RPMI7951 (cell line): ENCODE measurements at regions not wholly inside any gene's neighbourhood (a gene's known extent, or its start where the extent isn't known, plus 50 kb on each side); places are given as distances from the start of the nearest gene placed in this dataset.

Source experiments
- DNase-seq: peaks from one replicate; pipeline ENCODE4 v3.0.0-alpha.2; 2012; ENCODE audit warnings: low read depth

- DNase-seq = peak; percentile 67
Observed at GRCh38 chr15:58269455-58270414, 131.6 kb downstream of the AQP9 start.

- no peak for DNase-seq
Observed at GRCh38 chr15:58271410-58271809, 133.2 kb downstream of the AQP9 start.

- no peak for DNase-seq
Observed at GRCh38 chr15:58273104-58273503, 134.9 kb downstream of the AQP9 start.

GRCh38 chr15:58274885-58275284 is 136.7 kb downstream of the AQP9 start:
- DNase-seq = no peak

DNA sequence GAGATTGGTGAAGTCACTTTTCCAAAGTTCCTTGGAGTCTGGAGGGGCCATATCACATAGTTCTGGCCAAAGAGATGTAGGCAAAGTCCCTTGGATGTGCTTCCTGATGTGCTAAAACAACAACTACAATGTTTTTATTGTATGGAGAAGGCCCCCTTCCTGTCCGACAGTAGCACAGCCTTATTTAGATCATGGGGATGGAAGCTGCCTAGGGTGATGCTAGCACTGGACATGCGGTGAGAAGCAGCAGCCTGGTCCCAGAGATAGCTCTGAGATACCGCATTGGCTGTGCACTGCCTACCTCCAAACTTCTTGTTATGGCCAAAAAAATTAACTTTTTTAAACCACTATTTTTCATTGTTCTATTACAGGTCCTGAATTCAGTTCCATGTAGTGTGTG is 137.6 kb downstream of the AQP9 start:
- no peak for DNase-seq

GRCh38 chr15:58276924-58277323 is 138.7 kb downstream of the AQP9 start:
- no peak for DNase-seq

DNA sequence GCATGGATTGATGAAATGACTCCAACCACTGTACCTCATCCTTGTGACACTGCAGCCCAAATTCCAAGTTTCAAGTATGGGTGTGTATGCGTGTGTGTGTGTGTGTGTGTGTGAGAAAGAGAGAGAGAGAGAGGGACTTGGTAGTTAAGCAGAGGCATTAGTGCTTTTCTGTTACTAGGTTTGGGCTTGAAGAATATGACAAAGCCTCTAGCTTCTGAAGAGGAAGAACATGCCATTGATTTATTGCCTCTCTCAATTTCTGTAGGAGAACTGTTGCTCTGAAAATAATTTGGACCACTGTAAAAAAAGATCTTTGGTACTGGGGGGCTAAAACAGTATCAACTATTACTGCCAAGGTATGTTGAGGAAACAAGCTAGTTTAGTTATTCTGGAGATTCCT is 139.2 kb downstream of the AQP9 start:
- DNase-seq = no peak

GRCh38 chr15:58279106-58279505 is 140.9 kb downstream of the AQP9 start:
- DNase-seq = no peak

- no peak for DNase-seq
Observed at GRCh38 chr15:58279654-58280053, 141.5 kb downstream of the AQP9 start.

- no peak for DNase-seq
Observed at GRCh38 chr15:58282060-58282708, 144.0 kb downstream of the AQP9 start.

GRCh38 chr15:58283302-58283701 is 145.1 kb downstream of the AQP9 start:
- no peak for DNase-seq

DNA sequence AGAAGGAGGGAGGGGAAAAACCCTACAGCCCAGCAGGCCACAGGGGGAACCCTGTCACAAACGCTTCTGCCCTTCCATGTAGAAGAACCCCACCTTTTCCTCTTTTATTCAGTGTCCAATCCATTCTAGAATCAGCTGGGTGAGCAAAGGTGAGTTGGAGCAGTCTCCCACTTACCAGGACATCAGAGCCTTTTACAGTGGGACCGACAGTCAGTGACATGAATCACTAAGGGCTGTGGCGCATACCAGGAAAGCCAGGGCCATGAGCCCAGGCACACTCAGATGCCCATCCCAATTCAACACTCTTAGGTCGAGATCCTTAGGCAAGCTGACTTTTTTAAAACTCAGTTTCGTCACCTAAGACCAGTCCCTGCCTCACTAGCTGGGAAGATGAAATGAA is 146.1 kb downstream of the AQP9 start:
- no peak for DNase-seq

- DNase-seq = no peak
Observed at GRCh38 chr15:58285212-58285920, 146.4 kb upstream of the LIPC start.

GRCh38 chr15:58285921-58286278 is 145.9 kb upstream of the LIPC start:
- DNase-seq = no peak

DNA sequence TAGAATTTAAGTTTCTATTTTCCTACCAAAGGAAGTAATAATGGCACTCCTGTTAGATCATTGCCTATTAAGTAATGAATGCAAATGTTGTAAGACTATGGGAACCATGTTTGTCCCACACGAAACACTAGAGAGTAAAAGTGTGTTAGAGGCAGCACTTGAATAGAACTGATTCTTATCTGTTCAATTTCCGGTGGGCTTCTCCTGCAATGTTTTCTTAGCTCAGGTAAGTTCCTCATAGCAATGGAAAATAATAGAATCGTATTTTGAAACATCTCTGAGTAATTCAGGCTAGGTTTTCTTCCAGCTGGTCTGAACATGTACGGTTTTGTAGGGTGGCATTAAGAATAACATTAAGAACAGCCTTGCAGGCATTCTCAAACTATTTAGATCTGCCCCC is 145.3 kb upstream of the LIPC start:
- DNase-seq = no peak

GRCh38 chr15:58287891-58288290 is 143.9 kb upstream of the LIPC start:
- no peak for DNase-seq

GRCh38 chr15:58288592-58288991 is 143.2 kb upstream of the LIPC start:
- DNase-seq = no peak

- DNase-seq = no peak
Observed at GRCh38 chr15:58291848-58292247, 139.9 kb upstream of the LIPC start.

DNA sequence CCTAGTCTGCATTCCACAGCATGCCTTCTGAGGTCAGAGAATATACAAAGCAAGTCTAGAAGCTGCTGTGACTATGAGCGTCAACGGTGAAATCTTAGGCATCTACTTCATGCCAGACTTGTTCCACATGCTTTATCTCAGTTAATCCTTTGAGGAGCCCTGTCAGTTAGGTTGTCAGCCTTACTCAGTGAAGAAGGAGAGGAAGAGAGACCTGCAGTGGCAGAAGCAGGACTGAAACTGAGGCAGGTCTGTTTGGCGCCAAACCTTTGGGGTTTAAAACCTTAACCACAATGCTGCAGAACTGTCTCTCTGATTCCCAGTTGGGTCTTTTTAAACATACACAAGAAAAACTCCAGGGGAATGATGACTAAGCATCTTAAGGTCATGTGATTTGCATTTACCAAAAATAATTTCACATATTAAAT is 139.0 kb upstream of the LIPC start:
- no peak for DNase-seq

- no peak for DNase-seq
Observed at GRCh38 chr15:58293622-58294550, 137.9 kb upstream of the LIPC start.

- no peak for DNase-seq
Observed at GRCh38 chr15:58294681-58295254, 137.0 kb upstream of the LIPC start.
